ENCODE measurements at regions not wholly inside any gene's neighbourhood (a gene's known extent, or its start where the extent isn't known, plus 50 kb on each side); places are given as distances from the start of the nearest gene placed in this dataset.
A peak's percentile ranks its signal among the peaks of the same experiment; 100 is the strongest.

- Histone ChIP-seq H3K9me3 (ENCODE audit: control insufficient read depth, insufficient read depth, low read length) (no peaks in the 10 kb centered on the region), H3K27me3 (ENCODE audit: control insufficient read depth, insufficient read depth, low read length) (no peaks in the 10 kb centered on the region), H3K9ac (ENCODE audit: low read depth, low read length) (no peak overlapping the region), H3K4me1 (ENCODE audit: control insufficient read depth, insufficient read depth, low read length) (no peaks in the 10 kb centered on the region), H3K36me3 (ENCODE audit: control insufficient read depth, insufficient read depth, low read length) (no peaks in the 10 kb centered on the region), H3K27ac (ENCODE audit: low read depth, low read length) (no peak overlapping the region), H3K4me3 (ENCODE audit: low read depth, low read length) (no peak overlapping the region)
Observed at GRCh38 chr17:69949496-69949895, 125.5 kb upstream of the KCNJ16 start.

- H3K4me1 ChIP-seq (ENCODE audit: control insufficient read depth, insufficient read depth, low read length) = no peaks in the 10 kb centered on the region
Observed at GRCh38 chr17:69949973-69950695, 124.9 kb upstream of the KCNJ16 start.

GRCh38 chr17:69950701-69951418 lies 124.2 kb upstream of the KCNJ16 start:
- H3K4me3 ChIP-seq (ENCODE audit: low read depth, low read length) = no peak overlapping the region
- no peak overlapping the region for H3K9ac ChIP-seq (ENCODE audit: low read depth, low read length)
- H3K9me3 ChIP-seq (ENCODE audit: control insufficient read depth, insufficient read depth, low read length) = no peaks in the 10 kb centered on the region
- H3K36me3 ChIP-seq (ENCODE audit: control insufficient read depth, insufficient read depth, low read length) = no peaks in the 10 kb centered on the region
- H3K27me3 ChIP-seq (ENCODE audit: control insufficient read depth, insufficient read depth, low read length) = no peaks in the 10 kb centered on the region
- H3K4me1 ChIP-seq (ENCODE audit: control insufficient read depth, insufficient read depth, low read length) = no peaks in the 10 kb centered on the region
- H3K27ac ChIP-seq (ENCODE audit: low read depth, low read length) = no peak overlapping the region

More at GRCh38 chr17:69949973-69950695, 124.9 kb upstream of the KCNJ16 start:
- Histone ChIP-seq H3K9me3 (ENCODE audit: control insufficient read depth, insufficient read depth, low read length) (no peaks in the 10 kb centered on the region), H3K4me3 (ENCODE audit: low read depth, low read length) (no peak overlapping the region), H3K36me3 (ENCODE audit: control insufficient read depth, insufficient read depth, low read length) (no peaks in the 10 kb centered on the region), H3K27ac (ENCODE audit: low read depth, low read length) (no peak overlapping the region), H3K9ac (ENCODE audit: low read depth, low read length) (no peak overlapping the region), H3K27me3 (ENCODE audit: control insufficient read depth, insufficient read depth, low read length) (no peaks in the 10 kb centered on the region)

- Histone ChIP-seq H3K27ac (ENCODE audit: low read depth, low read length) (no peak overlapping the region), H3K9ac (ENCODE audit: low read depth, low read length) (no peak overlapping the region), H3K4me1 (ENCODE audit: control insufficient read depth, insufficient read depth, low read length) (no peaks in the 10 kb centered on the region), H3K4me3 (ENCODE audit: low read depth, low read length) (no peak overlapping the region), H3K36me3 (ENCODE audit: control insufficient read depth, insufficient read depth, low read length) (no peaks in the 10 kb centered on the region), H3K9me3 (ENCODE audit: control insufficient read depth, insufficient read depth, low read length) (no peaks in the 10 kb centered on the region), H3K27me3 (ENCODE audit: control insufficient read depth, insufficient read depth, low read length) (no peaks in the 10 kb centered on the region)
Observed at GRCh38 chr17:69954241-69954925, 120.6 kb upstream of the KCNJ16 start.

GRCh38 chr17:69958063-69958462 lies 117.0 kb upstream of the KCNJ16 start:
- Histone ChIP-seq H3K27ac (ENCODE audit: low read depth, low read length) (no peak overlapping the region), H3K9me3 (ENCODE audit: control insufficient read depth, insufficient read depth, low read length) (no peaks in the 10 kb centered on the region), H3K4me3 (ENCODE audit: low read depth, low read length) (no peak overlapping the region), H3K4me1 (ENCODE audit: control insufficient read depth, insufficient read depth, low read length) (peaks cover 13% of the 10 kb centered on the region), H3K27me3 (ENCODE audit: control insufficient read depth, insufficient read depth, low read length) (no peaks in the 10 kb centered on the region), H3K9ac (ENCODE audit: low read depth, low read length) (no peak overlapping the region), H3K36me3 (ENCODE audit: control insufficient read depth, insufficient read depth, low read length) (no peaks in the 10 kb centered on the region)

- Histone ChIP-seq H3K4me1 (ENCODE audit: control insufficient read depth, insufficient read depth, low read length) (peaks cover 13% of the 10 kb centered on the region), H3K36me3 (ENCODE audit: control insufficient read depth, insufficient read depth, low read length) (no peaks in the 10 kb centered on the region), H3K27ac (ENCODE audit: low read depth, low read length) (no peak overlapping the region), H3K4me3 (ENCODE audit: low read depth, low read length) (no peak overlapping the region), H3K9ac (ENCODE audit: low read depth, low read length) (no peak overlapping the region), H3K9me3 (ENCODE audit: control insufficient read depth, insufficient read depth, low read length) (no peaks in the 10 kb centered on the region), H3K27me3 (ENCODE audit: control insufficient read depth, insufficient read depth, low read length) (no peaks in the 10 kb centered on the region)
Observed at GRCh38 chr17:69959283-69959682, 115.7 kb upstream of the KCNJ16 start.

- Histone ChIP-seq H3K4me1 (ENCODE audit: control insufficient read depth, insufficient read depth, low read length) (peaks cover 13% of the 10 kb centered on the region), H3K9me3 (ENCODE audit: control insufficient read depth, insufficient read depth, low read length) (no peaks in the 10 kb centered on the region), H3K4me3 (ENCODE audit: low read depth, low read length) (no peak overlapping the region), H3K27ac (ENCODE audit: low read depth, low read length) (no peak overlapping the region), H3K9ac (ENCODE audit: low read depth, low read length) (no peak overlapping the region), H3K27me3 (ENCODE audit: control insufficient read depth, insufficient read depth, low read length) (no peaks in the 10 kb centered on the region), H3K36me3 (ENCODE audit: control insufficient read depth, insufficient read depth, low read length) (no peaks in the 10 kb centered on the region)
Observed at GRCh38 chr17:69960755-69961154, 114.3 kb upstream of the KCNJ16 start.

- Histone ChIP-seq H3K36me3 (ENCODE audit: control insufficient read depth, insufficient read depth, low read length) (no peaks in the 10 kb centered on the region), H3K9me3 (ENCODE audit: control insufficient read depth, insufficient read depth, low read length) (no peaks in the 10 kb centered on the region), H3K4me1 (ENCODE audit: control insufficient read depth, insufficient read depth, low read length) (peaks cover 13% of the 10 kb centered on the region), H3K9ac (ENCODE audit: low read depth, low read length) (no peak overlapping the region), H3K27me3 (ENCODE audit: control insufficient read depth, insufficient read depth, low read length) (no peaks in the 10 kb centered on the region), H3K27ac (ENCODE audit: low read depth, low read length) (peak overlapping the region; percentile 32), H3K4me3 (ENCODE audit: low read depth, low read length) (no peak overlapping the region)
Observed at GRCh38 chr17:69961501-69962145, 113.4 kb upstream of the KCNJ16 start.

- Histone ChIP-seq H3K4me3 (ENCODE audit: low read depth, low read length) (no peak overlapping the region), H3K27me3 (ENCODE audit: control insufficient read depth, insufficient read depth, low read length) (no peaks in the 10 kb centered on the region), H3K27ac (ENCODE audit: low read depth, low read length) (peak overlapping the region; percentile 32), H3K9ac (ENCODE audit: low read depth, low read length) (no peak overlapping the region), H3K36me3 (ENCODE audit: control insufficient read depth, insufficient read depth, low read length) (no peaks in the 10 kb centered on the region), H3K4me1 (ENCODE audit: control insufficient read depth, insufficient read depth, low read length) (peaks cover 13% of the 10 kb centered on the region), H3K9me3 (ENCODE audit: control insufficient read depth, insufficient read depth, low read length) (no peaks in the 10 kb centered on the region)
Observed at GRCh38 chr17:69962436-69962995, 112.5 kb upstream of the KCNJ16 start.

GRCh38 chr17:69967910-69968411 lies 107.1 kb upstream of the KCNJ16 start:
- no peaks in the 10 kb centered on the region for H3K36me3 ChIP-seq (ENCODE audit: control insufficient read depth, insufficient read depth, low read length)
- H3K4me1 ChIP-seq (ENCODE audit: control insufficient read depth, insufficient read depth, low read length) = no peaks in the 10 kb centered on the region
- H3K9me3 ChIP-seq (ENCODE audit: control insufficient read depth, insufficient read depth, low read length) = no peaks in the 10 kb centered on the region
- H3K4me3 ChIP-seq (ENCODE audit: low read depth, low read length) = no peak overlapping the region
- H3K27me3 ChIP-seq (ENCODE audit: control insufficient read depth, insufficient read depth, low read length) = no peaks in the 10 kb centered on the region
- no peak overlapping the region for H3K27ac ChIP-seq (ENCODE audit: low read depth, low read length)
- H3K9ac ChIP-seq (ENCODE audit: low read depth, low read length) = no peak overlapping the region
